Rectal smooth muscle tissue (tissue), 1 donor: ENCODE measurements at regions not wholly inside any gene's neighbourhood (a gene's known extent, or its start where the extent isn't known, plus 50 kb on each side); places are given as distances from the start of the nearest gene placed in this dataset.

Experiments
- H3K27ac ChIP-seq: one replicate; pipeline ENCODE4 v1.7.0; 2013; ENCODE audit warnings: low read depth, low read length, inconsistent platforms
- H3K27me3 ChIP-seq: one replicate; pipeline ENCODE4 v1.7.0; 2013; ENCODE audit warnings: low read length; ENCODE audit not compliant: control insufficient read depth, insufficient read depth
- H3K36me3 ChIP-seq: one replicate; pipeline ENCODE4 v1.7.0; 2013; ENCODE audit warnings: low read length; ENCODE audit not compliant: control insufficient read depth, insufficient read depth
- H3K4me1 ChIP-seq: one replicate; pipeline ENCODE4 v1.7.0; 2013; ENCODE audit warnings: low read length; ENCODE audit not compliant: control insufficient read depth, insufficient read depth
- H3K4me3 ChIP-seq: one replicate; pipeline ENCODE4 v1.7.0; 2013; ENCODE audit warnings: low read length
- H3K9ac ChIP-seq: one replicate; pipeline ENCODE4 v1.7.0; 2013; ENCODE audit warnings: low read length

- H3K27ac ChIP-seq, result no peak overlapping the region
- no peak overlapping the region for H3K4me3 ChIP-seq
- H3K4me1 ChIP-seq, result no peaks in the 10 kb centered on the region
- H3K36me3 ChIP-seq, result no peaks in the 10 kb centered on the region
- no peaks in the 10 kb centered on the region for H3K27me3 ChIP-seq
- H3K9ac ChIP-seq, result no peak overlapping the region
Observed at GRCh38 chr5:67401172-67401571, 204.6 kb upstream of the CD180 start.

DNA sequence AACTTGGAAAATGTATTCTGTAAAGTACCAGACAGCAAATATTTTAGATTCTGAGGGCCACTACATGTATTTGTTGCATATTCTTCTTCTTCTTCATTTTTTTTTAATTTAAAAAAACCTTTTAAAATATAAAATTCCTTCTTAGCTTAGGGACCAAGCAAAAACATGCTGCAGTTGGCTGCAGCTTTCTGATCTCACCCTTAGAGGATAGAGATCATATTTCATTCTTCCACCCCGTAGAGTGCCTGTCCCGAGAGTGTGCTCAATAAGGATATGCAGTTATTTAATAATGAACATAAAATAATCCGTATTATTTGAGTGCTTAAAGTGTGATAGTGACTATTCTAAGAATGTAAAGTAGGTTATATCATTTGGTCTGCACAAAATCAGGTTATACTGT is 204.2 kb upstream of the CD180 start:
- Histone ChIP-seq H3K36me3 (no peaks in the 10 kb centered on the region), H3K9ac (no peak overlapping the region), H3K27ac (no peak overlapping the region), H3K4me3 (no peak overlapping the region), H3K4me1 (no peaks in the 10 kb centered on the region), H3K27me3 (no peaks in the 10 kb centered on the region)

DNA sequence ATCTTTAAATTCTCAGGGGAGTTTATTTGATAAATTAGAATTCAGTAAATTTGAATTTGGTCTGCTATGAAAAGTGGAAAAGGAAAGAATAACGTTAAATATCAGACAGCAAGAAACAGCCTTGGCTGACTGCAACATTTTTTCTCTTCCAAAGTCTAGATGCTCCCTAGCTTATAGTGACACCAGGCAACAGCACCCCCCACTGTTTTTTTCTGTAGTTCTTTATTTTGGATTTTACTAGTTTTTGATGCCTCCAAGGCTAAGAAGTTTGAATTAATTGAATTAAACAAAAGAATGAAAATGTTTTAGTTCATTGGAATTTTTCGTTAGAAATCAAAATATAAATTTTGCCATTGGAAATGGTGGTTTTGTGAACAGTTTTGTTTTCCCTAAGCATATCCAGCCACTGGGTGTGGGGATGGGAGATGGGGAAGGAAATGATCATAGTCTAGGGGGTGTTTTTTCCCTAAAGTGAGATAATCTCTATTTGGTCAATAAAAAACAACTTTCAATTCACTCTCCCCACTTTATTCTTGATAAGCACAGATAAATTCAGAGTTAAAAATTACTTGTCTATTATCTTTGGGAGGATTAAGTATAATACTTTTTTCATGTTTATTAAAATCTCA is 199.3 kb upstream of the CD180 start:
- Histone ChIP-seq H3K9ac (no peak overlapping the region), H3K27me3 (no peaks in the 10 kb centered on the region), H3K36me3 (no peaks in the 10 kb centered on the region), H3K4me1 (no peaks in the 10 kb centered on the region), H3K4me3 (no peak overlapping the region), H3K27ac (no peak overlapping the region)

GRCh38 chr5:67393211-67393610 is 196.6 kb upstream of the CD180 start:
- H3K36me3 ChIP-seq, result no peaks in the 10 kb centered on the region
- no peaks in the 10 kb centered on the region for H3K27me3 ChIP-seq
- no peak overlapping the region for H3K4me3 ChIP-seq
- no peaks in the 10 kb centered on the region for H3K4me1 ChIP-seq
- no peak overlapping the region for H3K9ac ChIP-seq
- no peak overlapping the region for H3K27ac ChIP-seq

- Histone ChIP-seq H3K9ac (no peak overlapping the region), H3K4me3 (no peak overlapping the region), H3K4me1 (no peaks in the 10 kb centered on the region), H3K27ac (no peak overlapping the region), H3K36me3 (no peaks in the 10 kb centered on the region), H3K27me3 (no peaks in the 10 kb centered on the region)
Observed at GRCh38 chr5:67390935-67391334, 194.3 kb upstream of the CD180 start.

DNA sequence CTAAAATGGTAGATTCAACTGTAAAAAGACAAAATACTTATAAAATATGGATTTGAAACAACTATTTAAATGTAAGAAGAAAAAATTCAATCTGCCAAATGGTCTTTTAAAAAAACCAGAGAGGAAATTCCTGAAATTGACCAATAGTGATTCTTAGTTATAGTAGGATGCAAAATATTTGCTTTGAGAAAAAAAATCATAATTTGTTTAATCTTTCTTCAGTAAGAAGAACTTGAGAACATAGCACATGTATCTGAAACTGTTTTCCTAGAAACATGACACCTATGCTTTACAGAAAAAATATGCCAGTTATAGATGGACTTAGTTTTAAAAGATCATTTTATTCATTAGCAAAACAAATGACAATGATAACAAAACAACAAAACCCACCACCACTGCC is 186.9 kb upstream of the CD180 start:
- Histone ChIP-seq H3K27ac (no peak overlapping the region), H3K4me3 (no peak overlapping the region), H3K36me3 (no peaks in the 10 kb centered on the region), H3K9ac (no peak overlapping the region), H3K27me3 (no peaks in the 10 kb centered on the region), H3K4me1 (no peaks in the 10 kb centered on the region)

DNA sequence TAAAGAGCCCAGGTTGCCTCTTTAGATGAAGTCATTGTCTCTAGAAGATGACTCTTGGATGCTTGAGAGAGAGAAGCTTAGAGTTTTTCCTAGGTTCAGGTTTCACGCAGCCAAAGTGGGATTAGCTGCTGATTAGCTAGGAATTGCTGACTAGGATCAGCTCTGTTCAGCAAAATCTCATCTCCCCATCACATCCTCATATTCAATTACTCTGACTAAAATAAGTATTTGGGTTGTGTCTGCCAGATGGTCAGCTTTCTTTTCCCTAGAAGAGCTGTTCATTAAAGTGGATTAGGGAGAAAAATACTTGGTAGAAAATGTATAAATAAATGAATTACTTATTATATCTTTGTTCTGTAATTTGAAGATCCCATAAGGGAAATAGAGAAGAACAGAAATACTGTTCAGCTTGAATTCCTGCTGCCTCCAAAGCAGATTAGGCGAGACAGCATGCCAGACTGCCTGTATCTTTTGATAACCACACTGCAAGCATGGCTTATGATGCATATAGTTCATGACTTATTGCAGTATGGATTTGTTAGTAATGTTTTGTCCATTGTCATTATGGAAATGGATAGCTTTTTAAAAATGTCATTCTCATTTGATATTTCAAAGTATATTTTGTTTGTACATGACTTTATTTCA is 184.8 kb upstream of the CD180 start:
- Histone ChIP-seq H3K4me1 (no peaks in the 10 kb centered on the region), H3K4me3 (no peak overlapping the region), H3K9ac (no peak overlapping the region), H3K36me3 (no peaks in the 10 kb centered on the region), H3K27ac (no peak overlapping the region), H3K27me3 (no peaks in the 10 kb centered on the region)

- H3K4me3 ChIP-seq, result no peak overlapping the region
- H3K36me3 ChIP-seq, result no peaks in the 10 kb centered on the region
- no peaks in the 10 kb centered on the region for H3K4me1 ChIP-seq
- H3K27ac ChIP-seq, result no peak overlapping the region
- no peaks in the 10 kb centered on the region for H3K27me3 ChIP-seq
- no peak overlapping the region for H3K9ac ChIP-seq
Observed at GRCh38 chr5:67380431-67380830, 183.8 kb upstream of the CD180 start.

GRCh38 chr5:67379753-67380152 is 183.2 kb upstream of the CD180 start:
- no peaks in the 10 kb centered on the region for H3K36me3 ChIP-seq
- H3K4me1 ChIP-seq, result no peaks in the 10 kb centered on the region
- H3K27me3 ChIP-seq, result no peaks in the 10 kb centered on the region
- no peak overlapping the region for H3K4me3 ChIP-seq
- H3K9ac ChIP-seq, result no peak overlapping the region
- H3K27ac ChIP-seq, result no peak overlapping the region

- Histone ChIP-seq H3K36me3 (no peaks in the 10 kb centered on the region), H3K9ac (no peak overlapping the region), H3K4me1 (no peaks in the 10 kb centered on the region), H3K4me3 (no peak overlapping the region), H3K27ac (no peak overlapping the region), H3K27me3 (no peaks in the 10 kb centered on the region)
Observed at GRCh38 chr5:67378256-67378655, 181.7 kb upstream of the CD180 start.

GRCh38 chr5:67377631-67378030 is 181.0 kb upstream of the CD180 start:
- Histone ChIP-seq H3K27me3 (no peaks in the 10 kb centered on the region), H3K36me3 (no peaks in the 10 kb centered on the region), H3K4me3 (no peak overlapping the region), H3K4me1 (no peaks in the 10 kb centered on the region), H3K9ac (no peak overlapping the region), H3K27ac (no peak overlapping the region)

GRCh38 chr5:67375606-67376005 is 179.0 kb upstream of the CD180 start:
- H3K27ac ChIP-seq, result no peak overlapping the region

DNA sequence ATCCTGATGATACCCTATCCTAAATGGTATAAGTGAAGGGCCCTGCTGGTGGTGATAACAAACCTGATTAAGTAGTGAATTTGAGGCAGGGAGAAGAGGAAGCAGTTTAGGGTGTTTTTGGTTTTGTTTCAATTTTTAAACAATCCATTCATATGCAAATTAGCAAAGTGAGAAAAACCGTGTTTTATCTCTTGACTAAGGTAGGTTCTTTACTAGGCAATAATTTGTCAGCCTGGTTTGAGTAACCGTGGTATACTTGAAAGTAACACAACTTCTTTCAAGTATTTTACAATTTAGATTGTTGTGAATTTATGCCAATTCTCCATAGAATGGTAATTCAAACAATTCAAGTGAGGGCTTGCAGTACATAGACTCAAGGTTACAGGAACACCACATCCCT is 177.8 kb upstream of the CD180 start:
- no peaks in the 10 kb centered on the region for H3K27me3 ChIP-seq

More at GRCh38 chr5:67375606-67376005, 179.0 kb upstream of the CD180 start:
- no peaks in the 10 kb centered on the region for H3K36me3 ChIP-seq
- H3K4me3 ChIP-seq, result no peak overlapping the region
- H3K9ac ChIP-seq, result no peak overlapping the region
- no peaks in the 10 kb centered on the region for H3K27me3 ChIP-seq
- no peaks in the 10 kb centered on the region for H3K4me1 ChIP-seq

More for the DNA sequence above, 177.8 kb upstream of the CD180 start:
- no peak overlapping the region for H3K4me3 ChIP-seq
- no peaks in the 10 kb centered on the region for H3K36me3 ChIP-seq
- H3K9ac ChIP-seq, result no peak overlapping the region
- H3K4me1 ChIP-seq, result no peaks in the 10 kb centered on the region
- H3K27ac ChIP-seq, result no peak overlapping the region
